K562 (cell line): ENCODE measurements at regions not wholly inside any gene's neighbourhood (a gene's known extent, or its start where the extent isn't known, plus 50 kb on each side); places are given as distances from the start of the nearest gene placed in this dataset.

Source experiments
- ATAC-seq: fragments of 200-7000 bp; cut with Tn5 transposase; 3 replicates; pipeline ENCODE4 v1.9.1; 2020; ENCODE audit warnings: moderate library complexity
- BruUV-seq: library from RNA; stranded (reverse); fragments of 400-500 nt; replicated peaks from 2 replicates; lab custom pipeline; 2021; lab: Mats Ljungman, UMichigan
- CTCF ChIA-PET: fragments of 300-600 bp; formaldehyde crosslinking; extraction: SDS; loops from one replicate; lab custom pipeline; 2021; ENCODE audit warnings: low intra/inter-chr PET ratio; lab: Yijun Ruan, JAX
- POLR2A ChIA-PET: fragments of 300-600, 350-650 bp; sonication (Branson Sonifier 250); formaldehyde crosslinking; extraction: SDS; loops from one replicate; lab custom pipeline; 2021; ENCODE audit warnings: antibody characterized with exemption, inconsistent platforms; lab: Yijun Ruan, JAX
- DNase-seq, 4 experiments: peaks; one replicate each; pipeline versions ENCODE4 v3.0.0 to v3.0.0-alpha.2; 2011 to 2018; ENCODE audit warnings: low spot score in 3 of 4, mixed read lengths in 3 of 4; ENCODE audit errors: extremely low read depth in 1 of 4
- FAIRE-seq: peaks from 2 replicates; lab custom pipeline; 2011; peaks lifted over from hg19 to GRCh38; lab: Jason Lieb, UNC
- H2AFZ ChIP-seq: 2 replicates; pipeline ENCODE4 v1.6.0; 2011; ENCODE audit warnings: low read depth, low read length, control low read depth, inconsistent platforms
- H3K27ac ChIP-seq: fragments of 200-600 bp; 3 replicates; pipeline ENCODE4 v1.8.0; 2011; ENCODE audit warnings: low read depth, mild to moderate bottlenecking, control low read depth, inconsistent platforms, low read length, moderate library complexity, mixed read lengths; ENCODE audit errors: extremely low read depth
- H3K27me3 ChIP-seq, 2 experiments: fragments of 300-600 bp in 1 of 2; 2 replicates in 1 of 2; 3 replicates in 1 of 2; pipeline versions ENCODE4 v1.6.0 to v1.8.0; 2011; ENCODE audit warnings: inconsistent platforms in 2 of 2, low read length in 2 of 2, mild to moderate bottlenecking in 1 of 2, mixed read lengths in 1 of 2, moderate library complexity in 1 of 2; ENCODE audit not compliant: control insufficient read depth in 2 of 2, insufficient read depth in 2 of 2
- H3K36me3 ChIP-seq: fragments of 300-600 bp; 3 replicates; pipeline ENCODE4 v1.8.0; 2011; ENCODE audit warnings: mild to moderate bottlenecking, low read length, inconsistent platforms; ENCODE audit not compliant: control insufficient read depth, insufficient read depth
- H3K4me1 ChIP-seq, 2 experiments: fragments of 200-600 bp in 1 of 2; replicated peaks in 1 of 2; 2 replicates in 1 of 2; 3 replicates in 1 of 2; pipeline versions ENCODE4 v1.5.1 to v1.8.0; 2011; ENCODE audit warnings: inconsistent platforms in 2 of 2, low read length in 2 of 2, mild to moderate bottlenecking in 1 of 2, mixed read lengths in 1 of 2, moderate library complexity in 1 of 2; ENCODE audit not compliant: control insufficient read depth in 2 of 2, insufficient read depth in 2 of 2
- H3K4me2 ChIP-seq: 2 replicates; pipeline ENCODE4 v1.6.1; 2011; ENCODE audit warnings: low read length, control low read depth, inconsistent platforms, mixed read lengths; ENCODE audit not compliant: insufficient read depth
- H3K4me3 ChIP-seq: fragments of 200-600 bp; sonication (generic), shearing (Covaris generic); 2 replicates; pipeline ENCODE4 v1.5.1; 2016; ENCODE audit warnings: control low read depth, inconsistent platforms
- H3K79me2 ChIP-seq: fragments of 200-600 bp; 3 replicates; pipeline ENCODE4 v1.8.0; 2011; ENCODE audit warnings: low read length, inconsistent platforms; ENCODE audit not compliant: control insufficient read depth, insufficient read depth
- H3K9ac ChIP-seq, 2 experiments: 2 replicates each; pipeline versions ENCODE4 v1.6.0 to v1.6.1; 2011; ENCODE audit warnings: low read depth in 2 of 2, low read length in 2 of 2, control low read depth in 1 of 2, inconsistent platforms in 1 of 2, mild to moderate bottlenecking in 1 of 2, mixed read lengths in 1 of 2; ENCODE audit not compliant: insufficient read depth in 1 of 2
- H3K9me1 ChIP-seq: one replicate; pipeline ENCODE4 v1.6.0; 2011; ENCODE audit warnings: inconsistent platforms, mild to moderate bottlenecking, low read length, moderate library complexity; ENCODE audit not compliant: control insufficient read depth, insufficient read depth
- H3K9me3 ChIP-seq: replicated peaks from 2 replicates; pipeline ENCODE4 v1.5.1; 2011; ENCODE audit warnings: low read depth, low read length, inconsistent platforms; ENCODE audit not compliant: control insufficient read depth, insufficient read depth
- H4K20me1 ChIP-seq: replicated peaks from 2 replicates; pipeline ENCODE4 v1.6.1; 2011; ENCODE audit warnings: low read length, inconsistent platforms, mixed read lengths; ENCODE audit not compliant: control insufficient read depth, insufficient read depth
- KAT2B ChIP-seq: IDR thresholded peaks from one replicate; pipeline ENCODE4 v1.6.1; 2012; ENCODE audit warnings: low read depth, mild to moderate bottlenecking, control low read depth, inconsistent platforms, low read length, moderate library complexity
- YY1 ChIP-seq, 3 experiments: IDR thresholded peaks; 2 replicates each; pipeline ENCODE4 v1.6.1; 2011; ENCODE audit warnings: low read length in 2 of 3, mild to moderate bottlenecking in 2 of 3, moderate library complexity in 2 of 3, borderline replicate concordance in 1 of 3, control low read depth in 1 of 3, low read depth in 1 of 3; ENCODE audit not compliant: insufficient read depth in 3 of 3, insufficient replicate concordance in 2 of 3, control insufficient read depth in 1 of 3, insufficient read length in 1 of 3; ENCODE audit errors: extremely low read depth in 1 of 3
- ZNF436 ChIP-seq: fragments of 250-450, 450-650 bp; sonication (Bioruptor Pico); formaldehyde crosslinking; IDR thresholded peaks from 2 replicates; pipeline ENCODE4 v1.7.0; 2020; ENCODE audit warnings: mild to moderate bottlenecking
- ZNF592 ChIP-seq: fragments of 450-650 bp; IDR thresholded peaks from 2 replicates; pipeline ENCODE4 v1.6.1; 2017; ENCODE audit warnings: antibody characterized with exemption, mild to moderate bottlenecking
- ZNF644 ChIP-seq: fragments of 200-800 bp; sonication (Bioruptor generic); IDR thresholded peaks from 2 replicates; pipeline ENCODE4 v1.6.1; 2016; ENCODE audit warnings: low read depth, missing genetic modification characterization, missing compliant biosample characterization
- WGBS: fragments of 100-300 bp; shearing (Covaris generic); methylation state at CpG from one replicate; pipeline ENCODE4 v1.1.6; 2016; ENCODE audit warnings: low coverage, mixed read lengths; ENCODE audit not compliant: insufficient coverage; ENCODE audit errors: missing lambda C conversion rate; 5-methylcytosine and 5-hydroxymethylcytosine counted together
- in situ Hi-C: fragments of 300-500 bp; cut with MboI; formaldehyde crosslinking; loops from 4 replicates; pipeline ENCODE4 v1.15.0; 2018; ENCODE audit warnings: inconsistent platforms, mixed read lengths
- intact Hi-C: fragments of 100-400 bp; cut with micrococcal nuclease; formaldehyde crosslinking; loops from 2 replicates; pipeline ENCODE4 v1.14.2; 2022

- TF ChIP-seq ZNF592 (no peak), KAT2B (no peak), YY1 (IDR thresholded peaks at IDR 0.05; ENCODE audit: borderline replicate concordance in 1 of 3, control insufficient read depth in 1 of 3, extremely low read depth in 1 of 3, insufficient read depth in 3 of 3, insufficient read length in 1 of 3, insufficient replicate concordance in 2 of 3, low read depth in 1 of 3, low read length in 2 of 3) (no peak)
Measured at GRCh38 chr20:11232896-11233295, 559.1 kb upstream of the JAG1 start (continued).

GRCh38 chr20:11234181-11234580 is 560.4 kb upstream of the JAG1 start:
- BruUV-seq = no TSS peak
- FAIRE-seq = no peak
- no peaks in the 10 kb centered on the region for H3K9me1 ChIP-seq
- H4K20me1 ChIP-seq = no peaks in the 10 kb centered on the region
- TF ChIP-seq ZNF644 (tag) (no peak), ZNF436 (CRISPR knock-in tag) (no peak)
- TF ChIP-seq, all 486 proteins: peak for 0
- no peak overlapping the region for H3K27ac ChIP-seq
- POLR2A ChIA-PET = no interaction called here
- no peaks in the 10 kb centered on the region for H3K4me1 ChIP-seq
- H3K9ac ChIP-seq = no peak overlapping the region
- CTCF ChIA-PET = no interaction called here
- no peaks in the 10 kb centered on the region for H3K36me3 ChIP-seq
- no peaks in the 10 kb centered on the region for H3K79me2 ChIP-seq
- in situ Hi-C loops (no loop called here), intact Hi-C loops (no loop called here)
- no peak overlapping the region for H3K4me3 ChIP-seq
- no peak overlapping the region for H2AFZ ChIP-seq
- WGBS = 0% methylated on average over 1 of the region's 1 CpG
- ATAC-seq (no peak), DNase-seq (no peak)
- no peaks in the 10 kb centered on the region for H3K9me3 ChIP-seq
- H3K27me3 ChIP-seq = no peaks in the 10 kb centered on the region
- H3K4me2 ChIP-seq = no peak overlapping the region
